ENCODE measurements at regions not wholly inside any gene's neighbourhood (a gene's known extent, or its start where the extent isn't known, plus 50 kb on each side); places are given as distances from the start of the nearest gene placed in this dataset.
"Not testable (repeated sequence)": the region's sequence is repeated elsewhere in the genome, so short reads cannot be mapped to it uniquely, and the experiment has no call there.

DNA sequence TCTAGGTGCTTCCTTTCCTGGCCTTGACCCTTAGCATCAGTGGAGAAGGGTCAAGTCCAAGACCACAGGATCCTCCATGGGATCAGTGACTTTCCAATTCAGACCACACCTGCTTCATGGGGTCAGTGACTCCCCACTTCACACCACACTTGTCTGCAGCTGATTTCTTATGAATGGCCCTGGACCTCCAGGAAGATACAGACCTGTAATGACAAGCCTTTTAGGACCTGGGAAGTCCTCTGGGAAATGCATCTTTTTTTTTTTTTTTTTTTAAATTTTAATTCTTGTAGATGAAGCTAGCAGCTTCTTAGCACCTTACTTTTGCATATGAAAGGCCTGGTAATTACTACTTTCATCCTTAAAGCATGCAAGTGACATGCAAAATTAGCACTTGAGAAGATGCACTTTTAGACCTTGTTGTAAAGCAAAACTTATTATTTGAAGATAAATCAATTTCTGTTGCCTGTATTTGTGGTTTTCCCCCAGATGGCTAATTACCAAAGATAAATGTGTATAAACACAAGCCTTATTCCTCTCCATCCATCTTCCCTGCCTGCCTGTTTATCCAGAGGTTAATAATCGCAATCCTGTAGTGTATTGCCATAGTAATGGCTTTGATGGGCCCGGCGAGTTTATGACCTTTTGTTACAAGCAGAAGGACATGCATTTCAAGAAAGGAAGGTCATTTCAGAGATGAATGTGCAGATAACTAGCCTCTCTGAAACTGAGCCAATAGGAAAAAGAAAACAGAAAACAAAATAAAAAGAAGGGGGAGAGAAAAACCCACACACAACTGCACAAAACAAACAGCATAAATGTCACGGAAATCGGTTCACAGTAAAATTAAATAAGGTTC, 1018.7 kb downstream of the TYW1 start:
- no peak for DNase-seq (ENCODE audit: low spot score)

DNA sequence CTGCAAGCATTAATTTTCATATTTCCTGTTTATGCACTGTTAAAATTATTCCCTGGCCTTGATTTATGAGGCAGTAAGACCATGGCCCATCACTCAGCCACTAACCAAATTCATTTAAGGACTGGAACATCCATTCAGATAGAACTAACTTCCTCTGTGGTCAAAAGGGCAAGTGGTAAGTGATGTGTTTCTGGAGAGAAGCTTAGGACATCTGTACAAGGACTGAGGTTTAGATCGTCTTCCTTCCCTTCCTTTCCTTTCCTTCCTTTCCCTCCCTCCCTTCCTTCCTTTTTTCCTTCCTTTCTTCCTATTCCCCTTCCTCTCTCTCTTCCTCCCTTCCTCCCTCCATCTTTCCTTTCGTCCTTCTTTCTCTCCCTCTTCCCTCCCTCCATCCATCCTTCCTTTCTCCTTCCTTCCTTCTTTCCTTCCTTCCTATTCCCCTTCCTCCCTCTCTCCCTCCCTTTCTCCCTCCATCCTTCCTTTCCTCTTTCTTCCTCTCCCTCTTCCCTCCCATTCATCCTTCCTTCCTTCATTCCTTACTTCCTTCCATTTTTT, 1019.4 kb downstream of the TYW1 start:
- DNase-seq (ENCODE audit: low spot score): no peak

DNA sequence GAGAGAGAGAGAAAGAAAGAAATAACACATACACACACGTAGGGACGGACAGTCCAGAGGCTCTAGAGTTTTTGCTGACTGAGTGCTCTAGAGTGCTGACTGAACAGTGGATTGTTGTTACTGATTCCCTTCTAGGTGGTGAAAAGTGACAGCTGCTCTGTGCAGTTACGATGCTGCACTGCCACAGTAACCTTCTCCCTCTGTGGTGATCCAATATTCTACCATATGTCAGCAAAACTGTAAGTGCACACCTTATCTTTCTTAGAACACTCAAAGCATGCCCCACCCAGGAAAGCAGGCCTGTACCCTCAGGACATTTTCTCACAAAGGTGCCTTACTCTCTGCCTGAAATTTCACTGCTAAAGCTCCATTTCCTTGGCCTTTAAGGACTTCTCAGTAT, 1023.5 kb downstream of the TYW1 start:
- DNase-seq (ENCODE audit: low spot score): no peak

DNA sequence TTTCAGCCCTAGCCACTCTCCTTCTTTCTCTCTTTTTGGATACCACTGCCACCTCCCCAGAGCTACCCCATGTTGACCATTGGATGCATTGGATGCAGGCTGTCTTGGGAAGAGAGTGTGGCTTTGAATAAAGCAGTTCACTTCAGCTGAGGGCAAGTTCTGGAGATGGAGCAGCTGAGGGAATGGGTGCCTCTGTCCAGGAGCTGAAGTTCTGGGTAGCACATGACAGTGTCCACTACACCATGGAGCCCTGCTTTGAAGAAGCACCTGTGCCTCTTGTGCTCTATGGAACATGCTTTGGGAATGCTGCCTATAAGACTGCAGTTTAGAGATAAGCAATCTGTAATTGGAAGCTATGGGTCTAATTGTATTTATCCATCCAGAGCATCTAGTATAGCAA, 1028.7 kb downstream of the TYW1 start:
- no peak for DNase-seq (ENCODE audit: low spot score)

DNA sequence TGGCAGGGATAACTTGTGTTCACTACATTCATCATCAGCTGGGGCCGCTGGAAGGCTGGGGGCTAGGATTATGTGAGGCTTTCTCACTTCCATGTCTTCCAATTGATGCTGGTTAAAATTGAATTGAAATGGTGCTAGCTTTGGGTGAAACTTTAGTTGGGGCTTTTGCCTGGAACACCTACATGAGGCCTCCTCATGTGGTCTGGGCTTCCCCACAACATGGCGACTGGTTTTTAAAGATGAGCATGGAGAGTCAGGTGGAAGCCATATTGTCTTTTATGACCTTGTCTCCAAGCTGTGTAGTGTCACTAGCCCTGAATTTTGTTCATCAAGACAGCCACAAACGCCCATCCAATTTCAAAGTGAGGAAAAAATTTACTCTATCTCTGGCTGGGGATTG, 1033.9 kb downstream of the TYW1 start:
- no peak for DNase-seq (ENCODE audit: low spot score)

DNA sequence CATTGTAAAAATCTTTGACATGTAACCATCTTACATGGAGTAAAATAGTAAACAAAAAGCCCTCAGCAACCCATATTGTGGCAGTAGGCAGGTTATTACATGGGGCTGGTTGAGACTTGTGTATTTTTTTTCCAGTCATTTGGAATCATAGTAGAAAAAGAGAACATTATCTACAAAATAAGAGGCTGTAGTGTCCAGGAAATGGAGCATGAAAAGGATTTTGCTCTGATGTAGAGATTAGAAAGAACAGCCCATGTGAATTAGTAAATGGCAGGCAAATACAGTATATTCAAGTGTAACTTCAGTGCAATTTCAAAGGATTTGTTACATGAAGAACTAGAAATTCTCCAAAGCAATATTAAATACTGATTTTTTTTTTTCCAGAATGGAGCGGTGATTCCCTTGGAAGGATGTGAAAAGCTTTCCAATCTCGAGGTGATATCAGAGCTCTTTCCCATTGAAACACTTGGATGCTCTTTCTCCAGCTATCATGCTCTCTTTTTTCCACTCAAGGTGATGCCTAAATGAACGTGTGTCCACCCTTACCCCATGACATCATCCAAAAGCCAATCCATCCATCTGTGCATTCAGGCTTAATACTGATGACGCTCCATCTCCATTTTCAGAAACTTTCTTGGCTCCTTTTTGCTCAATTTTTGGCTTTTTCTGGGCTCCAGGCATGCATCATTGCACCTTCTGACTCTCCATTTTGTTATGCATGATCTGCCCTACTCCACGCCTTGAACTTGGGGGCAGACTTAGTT, 1034.7 kb downstream of the TYW1 start:
- DNase-seq (ENCODE audit: low spot score): no peak

DNA sequence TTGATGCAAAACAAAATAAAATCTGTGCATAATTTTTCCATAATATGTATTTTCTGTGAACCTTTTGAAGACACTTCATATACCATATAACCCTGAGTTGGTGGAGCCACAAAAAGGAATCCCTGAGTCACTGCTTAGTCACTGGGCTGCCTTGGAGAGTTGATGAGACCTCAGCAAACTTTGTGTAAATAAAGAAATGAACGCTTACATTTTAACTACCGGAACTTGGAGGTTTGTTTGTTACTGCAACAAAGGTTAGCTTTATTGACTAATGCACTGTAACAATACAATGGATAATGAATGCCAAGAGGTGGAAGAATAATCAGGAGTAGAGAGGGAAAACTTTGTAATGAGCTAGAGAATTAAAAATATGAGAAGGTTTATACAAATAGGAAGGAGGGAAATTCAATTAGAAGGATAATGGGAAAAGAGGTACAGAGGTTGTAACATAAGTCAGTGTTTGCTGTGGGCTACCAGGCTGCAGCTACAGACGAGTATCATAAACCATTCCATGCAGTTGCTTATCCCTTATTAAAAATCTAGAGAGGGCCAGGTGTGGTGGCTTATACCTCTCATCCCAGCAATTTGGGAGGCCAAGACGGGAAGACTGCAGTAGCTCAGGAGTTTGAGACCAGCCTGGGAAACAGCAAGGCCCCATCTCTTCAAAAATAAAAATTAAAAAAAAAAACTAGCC, 1042.1 kb downstream of the TYW1 start:
- no peak for DNase-seq (ENCODE audit: low spot score)

DNA sequence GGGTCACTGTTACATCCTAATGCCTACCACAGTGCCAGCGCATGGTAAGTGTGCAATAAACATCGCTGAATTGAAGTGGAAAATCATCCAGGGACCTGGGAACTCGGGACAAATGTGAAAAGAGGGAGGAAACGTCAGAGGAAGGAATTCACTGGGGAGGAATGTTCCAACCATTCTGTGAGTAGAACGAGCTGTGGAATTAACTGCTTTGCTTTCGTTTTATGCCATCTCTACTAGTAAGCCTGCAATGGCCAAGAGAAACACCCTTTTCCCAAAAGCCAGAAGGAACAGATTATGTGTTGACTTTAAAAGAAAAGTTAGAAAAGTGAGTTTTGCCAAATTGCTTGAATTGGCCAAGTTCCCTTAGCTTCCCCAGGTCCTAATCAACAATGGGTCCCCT, 1044.9 kb downstream of the TYW1 start:
- DNase-seq (ENCODE audit: low spot score): no peak

DNA sequence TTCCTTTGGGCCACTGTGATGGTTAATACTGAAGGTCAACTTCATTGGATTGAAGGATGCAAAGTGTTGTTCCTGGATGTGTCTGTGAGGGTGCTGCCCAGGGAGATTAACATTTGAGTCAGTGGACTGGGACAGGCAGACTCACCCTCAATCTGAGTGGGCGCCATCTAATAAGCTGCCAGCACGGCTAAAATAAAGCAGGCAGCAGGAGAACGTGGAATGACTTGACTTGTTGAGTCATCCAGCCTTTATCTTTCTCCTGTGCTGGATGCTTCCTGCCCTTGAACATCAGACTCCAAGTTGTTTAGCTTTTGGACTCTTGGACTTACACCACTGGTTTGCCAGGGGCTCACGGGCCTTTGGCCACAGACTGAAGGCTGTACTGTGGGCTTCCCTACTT, 1046.9 kb downstream of the TYW1 start:
- no peak for DNase-seq (ENCODE audit: low spot score)

DNA sequence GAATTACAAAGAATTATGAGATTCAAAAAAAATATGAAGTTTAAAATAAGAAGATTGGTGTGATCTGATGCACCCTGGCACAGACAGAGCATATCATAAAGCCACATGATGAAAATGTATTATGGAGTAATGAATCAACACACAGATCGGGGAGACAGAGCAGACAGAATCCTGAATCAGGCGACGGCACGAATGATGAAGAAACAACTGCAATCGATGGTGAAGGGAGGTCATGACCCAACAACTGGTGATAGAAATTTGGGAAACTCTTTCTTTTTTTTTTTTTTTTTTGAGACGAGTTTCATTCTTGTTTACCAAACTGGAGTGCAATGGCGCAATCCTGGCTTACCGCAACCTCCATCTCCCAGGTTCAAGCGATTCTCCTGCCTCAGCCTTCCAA, 1054.0 kb downstream of the TYW1 start:
- no peak for DNase-seq (ENCODE audit: low spot score)

DNA sequence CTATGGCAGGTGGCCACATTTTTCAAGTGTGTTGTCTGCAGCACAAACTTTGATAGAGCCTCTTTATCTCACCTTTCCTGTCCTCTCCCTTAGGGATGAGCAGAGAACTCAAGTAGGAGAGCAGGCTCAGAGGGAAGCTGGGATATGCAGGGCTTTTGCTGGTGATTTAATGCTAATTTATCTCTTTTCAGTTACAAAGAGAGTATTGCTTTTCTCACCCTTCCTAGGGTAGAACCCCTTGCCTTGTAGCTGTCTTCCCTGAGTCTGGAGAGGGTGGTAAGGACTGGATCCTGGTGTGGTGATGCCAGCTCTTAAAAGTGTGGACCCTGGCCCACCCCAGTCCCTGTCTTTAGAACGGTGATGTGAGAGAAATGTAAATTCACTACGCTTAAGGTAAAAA, 1061.4 kb downstream of the TYW1 start:
- DNase-seq (ENCODE audit: low spot score): no peak

DNA sequence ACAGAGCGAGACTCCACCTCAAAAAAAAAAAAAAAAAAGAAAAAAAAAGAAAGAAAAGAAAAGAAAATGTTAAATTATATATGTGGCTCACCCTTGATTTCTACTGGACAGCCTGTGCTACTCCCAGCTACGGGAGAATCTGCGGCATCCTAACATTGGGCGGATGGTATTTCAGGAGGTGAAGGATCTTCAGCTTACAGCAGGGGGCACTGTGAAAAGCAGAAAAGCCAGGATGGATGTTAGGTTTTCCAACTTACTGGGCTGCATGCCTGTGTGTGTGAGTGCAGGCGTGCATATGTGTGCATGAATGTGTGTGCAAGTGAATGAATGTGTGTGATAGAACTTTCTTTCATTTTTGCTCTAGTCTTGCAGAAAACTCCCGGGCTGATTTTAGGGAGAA, 1066.5 kb downstream of the TYW1 start:
- peak; percentile 17 for DNase-seq (ENCODE audit: low spot score)

DNA sequence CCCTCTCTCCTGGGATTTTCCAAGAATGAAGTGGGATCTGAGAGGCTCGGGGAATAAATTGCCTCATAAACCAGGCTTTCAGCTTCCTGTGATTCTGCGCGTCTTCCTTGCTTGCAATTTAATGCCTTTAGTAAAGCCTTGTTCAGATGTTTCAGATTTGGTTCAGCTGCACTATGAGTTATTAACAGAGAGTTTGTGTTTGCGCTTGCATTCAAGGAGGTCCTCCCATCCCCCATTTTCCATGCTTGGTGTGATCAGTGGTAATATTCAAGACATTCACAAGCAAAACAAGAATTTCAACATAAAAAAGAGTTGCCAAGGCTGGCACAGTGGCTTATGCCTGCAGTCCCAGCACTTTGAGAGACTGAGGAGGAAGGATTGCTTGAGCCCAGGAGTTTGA, 1068.9 kb downstream of the TYW1 start:
- DNase-seq (ENCODE audit: low spot score): no peak

DNA sequence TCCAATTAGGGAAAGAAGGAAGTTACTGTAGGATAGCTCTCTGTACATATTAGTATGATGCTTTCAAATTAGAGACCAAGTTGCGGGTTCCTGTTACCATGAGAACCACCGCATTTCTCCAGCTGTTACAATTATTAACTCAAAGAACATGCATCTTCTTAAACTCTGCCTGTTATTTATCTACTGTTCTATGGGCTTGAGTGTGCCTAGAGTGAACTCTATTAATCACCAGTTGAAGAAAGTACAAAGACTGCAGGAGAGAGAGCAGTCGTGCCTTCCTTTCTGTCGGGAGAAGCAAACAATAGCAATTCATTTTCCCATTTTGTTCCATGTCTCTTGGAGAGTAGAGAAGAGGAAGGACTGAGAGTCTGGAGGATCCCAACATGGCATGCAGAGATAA, 1071.2 kb downstream of the TYW1 start:
- no peak for DNase-seq (ENCODE audit: low spot score)

DNA sequence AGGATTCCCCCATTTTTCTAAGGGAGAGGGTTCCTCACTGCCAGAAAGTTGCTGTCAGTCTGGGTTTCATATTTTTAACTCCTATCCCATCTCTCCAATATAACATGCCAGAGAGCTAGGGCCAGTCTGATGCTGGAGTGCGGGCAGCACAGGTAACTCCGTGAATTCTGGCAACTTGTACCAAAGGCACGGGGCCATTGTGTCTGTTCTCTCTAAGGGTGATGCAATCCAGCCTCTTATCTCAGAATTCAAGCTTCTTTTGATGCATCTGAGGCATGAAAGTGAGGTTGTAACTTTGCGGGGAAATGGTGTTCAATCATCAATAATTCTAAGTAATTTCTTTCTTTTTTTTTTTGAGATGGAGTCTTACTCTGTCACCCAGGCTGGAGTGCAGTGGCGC, 1074.4 kb downstream of the TYW1 start:
- DNase-seq (ENCODE audit: low spot score): no peak

DNA sequence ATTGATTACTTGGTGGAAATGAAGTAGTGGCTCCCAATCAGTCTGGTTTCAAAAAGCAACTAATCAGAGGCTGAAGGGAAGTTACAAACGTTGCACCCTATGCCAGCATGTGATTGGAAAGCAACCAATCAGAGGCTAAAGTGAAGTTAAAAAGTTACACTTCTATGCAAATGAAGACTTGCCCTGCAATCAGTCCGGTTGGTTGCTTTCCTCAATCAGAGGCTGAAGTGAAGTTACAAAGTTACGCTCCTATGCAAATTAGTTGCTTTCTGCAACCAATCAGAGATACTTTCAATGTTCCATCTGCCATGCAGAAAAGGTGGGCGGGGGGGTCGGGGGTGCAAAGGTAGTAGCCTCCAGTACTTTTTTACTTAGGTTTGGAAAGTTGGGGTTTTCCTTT, 1077.1 kb downstream of the TYW1 start:
- no peak for DNase-seq (ENCODE audit: low spot score)

DNA sequence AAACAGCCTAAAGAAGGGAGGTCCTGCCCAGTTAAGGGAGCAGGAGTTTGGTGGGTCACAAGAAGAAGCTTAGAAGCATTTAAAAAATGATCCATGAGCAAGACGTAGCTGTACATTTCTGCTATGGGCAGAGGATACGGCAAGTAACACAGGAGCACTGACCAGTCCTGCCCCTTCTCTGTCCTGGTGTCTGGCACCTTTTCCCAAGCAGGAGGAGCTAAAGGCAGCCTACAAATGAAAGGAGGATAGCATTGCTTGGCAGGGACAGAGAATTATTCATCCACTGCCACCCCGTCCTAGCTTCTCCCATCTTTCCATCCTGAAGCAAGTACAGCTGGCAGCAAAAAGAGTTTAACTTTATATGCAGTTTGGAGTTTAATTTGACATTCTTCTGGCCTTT, 1077.6 kb downstream of the TYW1 start:
- no peak for DNase-seq (ENCODE audit: low spot score)

DNA sequence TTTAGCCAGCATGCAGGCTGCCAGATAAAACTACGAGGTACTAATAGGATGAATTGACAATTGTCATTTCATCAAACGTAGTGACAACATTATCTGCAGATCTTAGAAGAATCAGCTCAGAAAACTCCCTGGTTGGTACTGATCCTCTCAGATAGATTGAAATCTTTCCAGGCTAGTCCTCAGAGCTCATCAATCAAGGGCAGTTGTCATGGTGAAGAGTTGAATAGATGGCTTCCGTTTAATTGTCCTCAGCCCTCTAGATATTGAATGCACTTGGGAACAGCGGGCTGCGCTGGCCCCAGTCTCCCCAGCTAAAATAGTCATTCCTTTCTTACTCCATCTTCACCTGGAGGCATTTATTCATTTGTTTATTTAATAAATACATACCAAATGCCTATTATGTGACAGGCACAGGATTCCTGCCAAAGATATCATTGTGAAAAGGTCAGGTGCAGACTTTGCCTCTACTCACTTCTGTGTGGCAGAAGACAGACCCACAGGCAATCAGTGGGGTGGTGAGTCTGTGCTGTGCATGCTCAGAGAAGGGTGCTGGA, 1081.6 kb downstream of the TYW1 start:
- DNase-seq (ENCODE audit: low spot score): no peak

DNA sequence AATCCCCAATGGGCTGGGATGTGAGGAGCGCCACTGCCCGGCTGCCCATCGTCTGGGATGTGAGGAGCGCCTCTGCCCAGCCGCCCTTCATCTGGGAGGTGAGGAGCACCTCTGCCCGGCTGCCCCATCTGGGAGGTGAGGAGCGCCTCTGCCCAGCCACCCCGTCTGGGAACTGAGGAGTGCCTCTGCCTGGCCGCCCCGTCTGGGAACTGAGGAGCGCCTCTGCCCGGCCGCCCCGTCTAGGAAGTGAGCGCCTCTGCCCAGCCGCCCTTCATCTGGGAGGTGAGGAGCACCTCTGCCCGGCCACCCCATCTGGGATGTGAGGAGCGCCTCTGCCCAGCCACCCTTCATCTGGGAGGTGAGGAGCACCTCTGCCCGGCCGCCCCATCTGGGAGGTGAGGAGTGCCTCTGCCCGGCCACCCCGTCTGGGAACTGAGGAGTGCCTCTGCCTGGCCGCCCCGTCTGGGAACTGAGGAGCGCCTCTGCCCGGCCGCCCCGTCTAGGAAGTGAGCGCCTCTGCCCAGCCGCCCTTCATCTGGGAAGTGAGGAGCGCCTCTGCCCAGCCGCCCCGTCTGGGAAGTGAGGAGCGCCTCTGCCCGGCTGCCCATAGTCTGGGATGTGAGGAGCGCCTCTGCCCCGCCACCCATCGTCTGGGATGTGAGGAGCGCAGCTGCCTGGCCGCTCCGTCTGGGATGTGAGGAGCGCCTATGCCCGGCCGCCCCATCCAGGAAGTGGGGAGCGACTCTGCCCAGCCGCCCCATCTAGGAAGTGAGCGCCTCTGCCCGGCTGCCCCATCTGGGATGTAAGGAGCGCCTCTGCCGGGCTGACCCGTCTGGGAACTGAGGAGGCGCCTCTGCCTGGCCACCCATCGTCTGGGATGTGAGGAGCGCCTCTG, 1085.7 kb downstream of the TYW1 start:
- not testable (repeated sequence) for DNase-seq (ENCODE audit: low spot score)

DNA sequence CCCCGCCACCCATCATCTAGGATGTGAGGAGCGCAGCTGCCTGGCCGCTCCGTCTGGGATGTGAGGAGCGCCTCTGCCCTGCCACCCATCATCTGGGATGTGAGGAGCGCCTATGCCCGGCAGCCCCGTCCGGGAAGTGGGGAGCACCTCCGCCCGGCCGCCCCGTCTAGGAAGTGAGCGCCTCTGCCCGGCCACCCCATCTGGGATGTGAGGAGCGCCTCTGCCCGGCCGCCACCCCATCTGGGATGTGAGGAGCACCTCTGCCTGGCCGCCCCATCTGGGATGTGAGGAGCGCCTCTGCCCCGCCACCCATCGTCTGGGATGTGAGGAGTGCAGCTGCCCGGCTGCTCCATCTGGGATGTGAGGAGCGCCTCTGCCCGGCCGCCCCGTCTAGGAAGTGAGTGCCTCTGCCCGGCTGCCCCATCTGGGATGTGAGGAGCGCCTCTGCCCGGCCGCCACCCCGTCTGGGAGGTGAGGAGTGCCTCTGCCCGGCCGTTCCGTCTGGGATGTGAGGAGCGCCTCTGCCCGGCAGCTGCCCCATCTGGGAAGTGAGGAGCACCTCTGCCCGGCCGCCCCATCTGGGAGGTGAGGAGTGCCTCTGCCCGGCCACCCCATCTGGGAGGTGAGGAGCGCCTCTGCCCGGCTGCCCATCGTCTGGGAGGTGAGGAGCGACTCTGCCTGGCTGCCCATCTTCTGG, 1086.5 kb downstream of the TYW1 start:
- not testable (repeated sequence) for DNase-seq (ENCODE audit: low spot score)

DNA sequence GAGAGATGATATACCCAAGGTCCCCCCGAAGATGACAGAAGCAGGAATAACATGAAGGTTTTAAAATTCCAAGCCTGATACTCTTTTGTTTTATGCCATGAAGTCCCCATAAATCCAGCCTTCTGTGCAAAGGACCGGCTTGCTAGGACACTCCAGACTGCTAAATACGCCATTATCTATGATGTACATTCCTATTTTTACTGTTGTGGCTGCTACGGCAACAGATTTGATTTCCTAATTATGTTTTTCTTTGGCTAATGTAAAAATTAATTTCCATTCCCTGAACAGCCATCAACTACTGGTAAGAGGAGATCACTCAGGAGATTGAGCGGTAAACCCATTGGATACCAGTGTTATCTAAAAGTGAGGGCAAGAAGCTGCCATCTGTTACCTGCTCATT, 1090.8 kb downstream of the TYW1 start:
- no peak for DNase-seq (ENCODE audit: low spot score)
